GM12892 (cell line): ENCODE measurements at regions not wholly inside any gene's neighbourhood (a gene's known extent, or its start where the extent isn't known, plus 50 kb on each side); places are given as distances from the start of the nearest gene placed in this dataset.

Experiments
- POLR2A ChIP-seq: IDR thresholded peaks from 2 replicates; pipeline ENCODE4 v1.6.1; 2011; ENCODE audit warnings: low read depth, low read length, control low read depth
- POLR2AphosphoS5 ChIP-seq: IDR thresholded peaks from 2 replicates; pipeline ENCODE4 v1.6.1; 2011; ENCODE audit warnings: low read depth, low read length, control low read depth
- TAF1 ChIP-seq: IDR thresholded peaks from 2 replicates; pipeline ENCODE4 v1.6.1; 2011; ENCODE audit warnings: low read depth, mild to moderate bottlenecking, control low read depth, low read length, borderline replicate concordance

DNA sequence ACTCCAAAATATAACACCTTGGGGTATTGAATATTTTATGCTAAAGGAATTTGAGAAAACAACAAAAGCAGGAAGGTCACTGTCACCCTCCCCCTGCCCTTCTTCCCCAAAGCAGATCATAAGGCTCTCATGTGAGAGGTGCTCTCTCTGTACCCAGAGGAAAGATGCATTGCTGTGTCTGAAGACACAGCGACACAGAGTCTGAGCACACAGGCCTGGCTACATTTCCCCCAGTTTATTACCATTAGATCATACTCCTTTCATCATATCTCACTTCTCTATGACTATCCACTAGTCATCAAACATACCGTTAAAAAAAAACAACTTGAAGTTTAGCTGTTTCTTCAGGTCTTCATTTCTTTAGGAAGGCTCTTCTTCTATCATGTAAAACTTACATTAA is 127.1 kb downstream of the PPIAL4G start:
- no peak for TF ChIP-seq POLR2AphosphoS5
- TF ChIP-seq POLR2A, result no peak
- no peak for TF ChIP-seq TAF1
